Lower lobe of right lung (tissue), 2 donors: ENCODE measurements at regions not wholly inside any gene's neighbourhood (a gene's known extent, or its start where the extent isn't known, plus 50 kb on each side); places are given as distances from the start of the nearest gene placed in this dataset.

Source experiments
- ATAC-seq, 2 donors: fragments of 200-7000 bp; cut with Tn5 transposase; one replicate each; pipeline ENCODE4 v1.9.1; 2020 to 2022; ENCODE audit warnings: mild to moderate bottlenecking in 2 of 2, moderate library complexity in 2 of 2
- DNase-seq: peaks from one replicate; pipeline ENCODE4 v3.0.0-alpha.2; 2020
- H3K27ac ChIP-seq: fragments of 200-600 bp; one replicate; pipeline ENCODE4 v1.8.0; 2022
- H3K27me3 ChIP-seq: fragments of 200-600 bp; one replicate; pipeline ENCODE4 v1.8.0; 2022; ENCODE audit warnings: low read depth
- H3K36me3 ChIP-seq: fragments of 200-600 bp; one replicate; pipeline ENCODE4 v1.8.0; 2022; ENCODE audit warnings: mild to moderate bottlenecking
- H3K4me1 ChIP-seq: fragments of 200-600 bp; one replicate; pipeline ENCODE4 v1.8.0; 2022
- H3K4me3 ChIP-seq: fragments of 200-600 bp; one replicate; pipeline ENCODE4 v1.8.0; 2022; ENCODE audit warnings: mild to moderate bottlenecking
- H3K9me3 ChIP-seq: fragments of 200-600 bp; one replicate; pipeline ENCODE4 v1.8.0; 2022
- intact Hi-C: fragments of 100-400 bp; cut with DNase I; formaldehyde crosslinking; loops from one replicate; pipeline ENCODE4 v1.11.0; 2022
- TF ChIP-seq, protein P1 (sequence below): fragments of 200-600 bp; IDR thresholded peaks from one replicate; pipeline ENCODE4 v1.8.0; 2022; ENCODE audit warnings: antibody characterized with exemption, mild to moderate bottlenecking
- donor health status: DM: no; HTN: yes; CAD: no; lungs with severe emphysema.

DNA sequence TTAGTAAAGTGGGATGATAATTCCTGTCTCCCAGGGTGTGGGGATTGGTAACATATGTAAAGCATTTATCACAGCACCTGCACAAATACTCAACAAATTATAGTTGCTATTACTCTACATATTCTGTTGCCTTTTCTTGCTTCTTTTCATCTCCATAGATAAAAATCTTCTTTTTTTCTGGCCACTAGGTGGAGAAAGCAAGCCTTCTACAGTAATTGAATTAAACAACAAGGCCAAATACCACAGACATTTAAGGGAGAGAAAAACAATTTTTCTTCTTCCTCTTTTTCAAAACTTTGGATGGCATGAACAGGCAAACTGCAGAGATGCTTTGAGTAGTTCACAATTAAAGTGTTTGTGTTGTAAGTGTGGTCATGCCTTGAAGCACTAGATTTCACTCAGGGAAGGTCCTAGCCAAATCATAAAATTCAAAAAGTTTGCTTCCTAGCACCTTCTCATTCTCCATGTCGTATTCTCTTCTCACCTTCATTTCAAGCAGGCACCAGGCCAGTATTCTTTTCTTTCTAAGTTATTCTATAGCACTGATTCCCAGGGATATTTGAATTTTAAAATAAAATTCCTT lies 493.4 kb upstream of the TGFBR2 start:
- Histone ChIP-seq H3K4me1 (no peaks in the 10 kb centered on the region), H3K4me3 (no peak overlapping the region), H3K9me3 (no peaks in the 10 kb centered on the region), H3K36me3 (no peaks in the 10 kb centered on the region), H3K27ac (no peak overlapping the region), H3K27me3 (no peaks in the 10 kb centered on the region)
- TF ChIP-seq, protein P1, sequence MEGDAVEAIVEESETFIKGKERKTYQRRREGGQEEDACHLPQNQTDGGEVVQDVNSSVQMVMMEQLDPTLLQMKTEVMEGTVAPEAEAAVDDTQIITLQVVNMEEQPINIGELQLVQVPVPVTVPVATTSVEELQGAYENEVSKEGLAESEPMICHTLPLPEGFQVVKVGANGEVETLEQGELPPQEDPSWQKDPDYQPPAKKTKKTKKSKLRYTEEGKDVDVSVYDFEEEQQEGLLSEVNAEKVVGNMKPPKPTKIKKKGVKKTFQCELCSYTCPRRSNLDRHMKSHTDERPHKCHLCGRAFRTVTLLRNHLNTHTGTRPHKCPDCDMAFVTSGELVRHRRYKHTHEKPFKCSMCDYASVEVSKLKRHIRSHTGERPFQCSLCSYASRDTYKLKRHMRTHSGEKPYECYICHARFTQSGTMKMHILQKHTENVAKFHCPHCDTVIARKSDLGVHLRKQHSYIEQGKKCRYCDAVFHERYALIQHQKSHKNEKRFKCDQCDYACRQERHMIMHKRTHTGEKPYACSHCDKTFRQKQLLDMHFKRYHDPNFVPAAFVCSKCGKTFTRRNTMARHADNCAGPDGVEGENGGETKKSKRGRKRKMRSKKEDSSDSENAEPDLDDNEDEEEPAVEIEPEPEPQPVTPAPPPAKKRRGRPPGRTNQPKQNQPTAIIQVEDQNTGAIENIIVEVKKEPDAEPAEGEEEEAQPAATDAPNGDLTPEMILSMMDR = peak; percentile 67
- ATAC-seq (peak in 1 of 2 donors; percentile 45), DNase-seq (no peak)
- intact Hi-C loops = no loop called here

DNA sequence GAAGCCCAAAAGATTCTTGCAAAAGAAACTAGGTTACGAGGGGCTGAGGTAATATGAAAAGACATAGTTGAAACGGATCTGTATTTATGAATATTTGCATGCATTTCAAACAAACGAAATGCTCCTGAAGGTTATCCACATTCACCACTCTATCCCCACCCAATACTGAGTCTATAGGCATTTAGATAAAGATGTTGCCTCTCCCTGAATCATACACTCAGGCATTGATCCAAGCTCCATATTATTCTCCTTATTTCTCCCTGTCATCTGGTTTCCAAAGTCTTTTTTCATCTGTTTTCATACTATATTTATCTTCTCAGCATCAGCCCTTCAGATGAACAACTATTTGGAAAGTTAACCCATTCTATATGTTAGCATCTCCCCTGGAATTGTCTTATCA lies 492.5 kb upstream of the TGFBR2 start:
- no peaks in the 10 kb centered on the region for H3K36me3 ChIP-seq
- no peaks in the 10 kb centered on the region for H3K4me1 ChIP-seq
- no peak overlapping the region for H3K4me3 ChIP-seq
- ATAC-seq = no peak
- no peak for DNase-seq
- H3K27me3 ChIP-seq = no peaks in the 10 kb centered on the region
- TF ChIP-seq, protein P1 = no peak
- intact Hi-C loops = no loop called here
- H3K9me3 ChIP-seq = no peaks in the 10 kb centered on the region
- H3K27ac ChIP-seq = no peak overlapping the region

DNA sequence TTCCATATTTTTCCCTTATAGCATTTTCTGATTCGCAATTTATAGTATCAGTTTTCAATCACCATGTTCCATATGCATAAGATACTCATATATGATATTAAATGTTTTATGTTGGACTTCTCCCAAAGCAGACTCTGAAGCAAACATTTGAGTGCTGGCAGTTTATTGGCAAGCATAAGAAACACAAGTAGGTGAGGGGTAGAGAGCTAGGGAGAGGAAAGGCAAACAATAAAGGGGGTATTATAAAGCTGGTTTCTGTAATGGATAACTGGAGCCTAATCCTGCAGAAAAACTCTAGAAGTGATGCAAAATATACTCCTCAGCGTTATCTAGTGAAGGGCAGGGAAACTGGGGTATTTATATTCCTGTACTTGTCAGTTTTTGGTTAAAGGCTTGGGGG lies 491.5 kb upstream of the TGFBR2 start:
- H3K4me1 ChIP-seq = no peaks in the 10 kb centered on the region
- TF ChIP-seq, protein P1 = no peak
- H3K27me3 ChIP-seq = no peaks in the 10 kb centered on the region
- no peak overlapping the region for H3K27ac ChIP-seq
- DNase-seq = no peak
- ATAC-seq = no peak
- no peaks in the 10 kb centered on the region for H3K36me3 ChIP-seq
- no peak overlapping the region for H3K4me3 ChIP-seq
- H3K9me3 ChIP-seq = no peaks in the 10 kb centered on the region
- intact Hi-C loops = no loop called here

DNA sequence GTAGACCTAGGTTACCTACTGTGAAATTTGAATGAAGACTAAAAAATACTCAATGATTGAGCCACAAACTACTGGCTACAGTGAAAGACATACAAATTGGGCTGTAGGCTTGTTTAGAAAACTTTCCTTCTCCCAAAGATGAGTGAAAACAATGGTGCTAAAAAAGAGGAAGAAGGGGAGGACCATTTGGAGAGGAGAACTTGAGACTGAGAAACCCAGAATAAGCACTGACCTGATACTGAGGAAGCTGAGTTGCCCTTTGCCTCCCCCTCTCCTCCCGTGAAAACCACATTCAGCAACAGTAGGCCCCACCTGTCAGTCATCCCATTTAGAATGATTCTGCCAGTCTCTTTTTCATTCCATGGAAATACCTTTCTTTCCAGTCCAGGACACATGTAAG lies 484.0 kb upstream of the TGFBR2 start:
- intact Hi-C loops = no loop called here
- ATAC-seq (no peak), DNase-seq (no peak)
- no peaks in the 10 kb centered on the region for H3K36me3 ChIP-seq
- no peak overlapping the region for H3K4me3 ChIP-seq
- no peaks in the 10 kb centered on the region for H3K27me3 ChIP-seq
- no peaks in the 10 kb centered on the region for H3K9me3 ChIP-seq
- H3K4me1 ChIP-seq = no peaks in the 10 kb centered on the region
- TF ChIP-seq, protein P1 = no peak
- H3K27ac ChIP-seq = no peak overlapping the region

DNA sequence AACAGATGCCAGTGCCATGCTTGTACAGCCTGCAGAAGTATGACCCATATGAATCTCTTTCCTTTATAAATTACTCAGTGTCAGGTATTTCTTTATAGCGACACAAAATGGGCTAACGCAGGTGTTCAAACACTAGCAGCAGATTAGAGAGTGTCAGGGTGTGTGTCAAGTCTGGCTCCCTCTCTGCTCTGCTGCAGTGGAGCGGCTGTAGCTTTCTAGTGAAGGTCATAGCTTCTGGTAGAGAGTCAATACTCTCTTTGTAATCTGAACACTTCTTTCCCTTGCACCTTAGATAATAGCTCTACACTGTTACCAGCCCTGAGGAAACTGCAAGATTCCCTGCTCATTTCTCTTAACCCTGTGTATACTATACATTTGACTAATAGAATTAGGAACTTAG lies 483.2 kb upstream of the TGFBR2 start:
- intact Hi-C loops = no loop called here
- TF ChIP-seq, protein P1 = no peak
- Histone ChIP-seq H3K36me3 (no peaks in the 10 kb centered on the region), H3K4me3 (no peak overlapping the region), H3K4me1 (no peaks in the 10 kb centered on the region), H3K27ac (no peak overlapping the region), H3K9me3 (no peaks in the 10 kb centered on the region), H3K27me3 (no peaks in the 10 kb centered on the region)
- ATAC-seq = no peak
- DNase-seq = no peak

DNA sequence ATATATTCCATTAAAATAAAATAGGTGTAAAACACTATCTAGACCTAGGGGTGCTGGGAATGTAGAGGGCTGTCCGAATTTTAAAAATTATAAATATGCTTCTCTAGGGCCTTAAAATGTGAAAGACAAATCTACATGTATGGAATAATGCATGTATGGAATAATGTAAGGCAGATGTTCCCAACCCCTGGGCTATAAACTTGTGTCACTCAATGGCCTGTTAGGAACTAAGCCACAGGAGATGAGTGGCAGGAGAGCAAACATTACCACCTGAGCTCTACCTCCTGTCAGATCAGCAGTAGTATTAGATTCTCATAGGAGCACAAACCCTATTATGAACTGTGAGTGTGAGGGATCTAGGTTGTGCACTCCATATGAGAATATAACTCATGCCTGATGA lies 482.6 kb upstream of the TGFBR2 start:
- TF ChIP-seq, protein P1 = no peak
- no peak for DNase-seq
- Histone ChIP-seq H3K36me3 (no peaks in the 10 kb centered on the region), H3K27me3 (no peaks in the 10 kb centered on the region), H3K4me1 (no peaks in the 10 kb centered on the region), H3K9me3 (no peaks in the 10 kb centered on the region), H3K4me3 (no peak overlapping the region), H3K27ac (no peak overlapping the region)
- intact Hi-C loops = no loop called here
- ATAC-seq = no peak
